GM12873 (cell line): ENCODE measurements at regions not wholly inside any gene's neighbourhood (a gene's known extent, or its start where the extent isn't known, plus 50 kb on each side); places are given as distances from the start of the nearest gene placed in this dataset.

Experiments
- TF ChIP-seq, protein P1 (sequence below): IDR thresholded peaks from 2 replicates; pipeline ENCODE4 v1.5.1; 2012; ENCODE audit warnings: low read depth, mild to moderate bottlenecking, moderate library complexity, low read length, control low read depth; ENCODE audit not compliant: insufficient read depth; ENCODE audit errors: missing control alignments

DNA sequence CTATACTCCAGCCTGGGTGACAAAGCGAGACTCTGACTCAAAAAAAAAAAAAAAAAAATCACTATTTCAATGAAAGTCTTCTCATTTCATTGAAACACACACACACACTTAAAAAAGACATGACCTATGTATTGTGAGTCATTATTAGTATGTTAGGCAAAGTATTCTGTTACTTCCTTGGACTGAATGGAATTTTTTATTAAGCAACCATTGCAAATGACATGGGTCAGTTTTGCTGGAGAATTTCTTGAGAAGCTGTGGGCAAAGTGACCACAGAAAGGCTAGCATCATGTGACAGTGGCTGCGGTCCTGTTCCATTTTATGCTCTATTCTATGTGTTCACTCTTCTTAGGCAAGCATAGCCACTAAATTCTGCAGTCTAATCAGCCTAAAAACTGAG lies 695.7 kb downstream of the TDRD15 start:
- TF ChIP-seq, protein P1, sequence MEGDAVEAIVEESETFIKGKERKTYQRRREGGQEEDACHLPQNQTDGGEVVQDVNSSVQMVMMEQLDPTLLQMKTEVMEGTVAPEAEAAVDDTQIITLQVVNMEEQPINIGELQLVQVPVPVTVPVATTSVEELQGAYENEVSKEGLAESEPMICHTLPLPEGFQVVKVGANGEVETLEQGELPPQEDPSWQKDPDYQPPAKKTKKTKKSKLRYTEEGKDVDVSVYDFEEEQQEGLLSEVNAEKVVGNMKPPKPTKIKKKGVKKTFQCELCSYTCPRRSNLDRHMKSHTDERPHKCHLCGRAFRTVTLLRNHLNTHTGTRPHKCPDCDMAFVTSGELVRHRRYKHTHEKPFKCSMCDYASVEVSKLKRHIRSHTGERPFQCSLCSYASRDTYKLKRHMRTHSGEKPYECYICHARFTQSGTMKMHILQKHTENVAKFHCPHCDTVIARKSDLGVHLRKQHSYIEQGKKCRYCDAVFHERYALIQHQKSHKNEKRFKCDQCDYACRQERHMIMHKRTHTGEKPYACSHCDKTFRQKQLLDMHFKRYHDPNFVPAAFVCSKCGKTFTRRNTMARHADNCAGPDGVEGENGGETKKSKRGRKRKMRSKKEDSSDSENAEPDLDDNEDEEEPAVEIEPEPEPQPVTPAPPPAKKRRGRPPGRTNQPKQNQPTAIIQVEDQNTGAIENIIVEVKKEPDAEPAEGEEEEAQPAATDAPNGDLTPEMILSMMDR: no peak

DNA sequence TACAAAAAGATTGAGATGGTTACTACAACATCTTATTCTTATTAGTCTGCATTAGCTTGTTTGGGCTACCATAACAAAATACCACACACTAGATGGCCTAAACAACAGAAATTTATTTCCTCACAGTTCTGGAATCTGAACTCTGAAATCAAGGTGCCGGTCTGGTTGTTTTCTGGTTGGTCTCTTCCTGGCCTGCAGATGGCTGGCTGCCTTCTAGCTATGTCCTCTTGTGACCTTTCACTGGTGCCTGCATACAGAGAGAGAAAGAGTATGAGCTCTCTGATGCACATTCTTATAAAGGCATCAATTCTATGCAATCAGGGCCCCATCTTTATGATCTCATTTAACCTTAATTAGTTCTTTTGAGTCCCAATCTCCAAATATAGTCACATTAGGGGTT lies 696.5 kb downstream of the TDRD15 start:
- TF ChIP-seq, protein P1: no peak

DNA sequence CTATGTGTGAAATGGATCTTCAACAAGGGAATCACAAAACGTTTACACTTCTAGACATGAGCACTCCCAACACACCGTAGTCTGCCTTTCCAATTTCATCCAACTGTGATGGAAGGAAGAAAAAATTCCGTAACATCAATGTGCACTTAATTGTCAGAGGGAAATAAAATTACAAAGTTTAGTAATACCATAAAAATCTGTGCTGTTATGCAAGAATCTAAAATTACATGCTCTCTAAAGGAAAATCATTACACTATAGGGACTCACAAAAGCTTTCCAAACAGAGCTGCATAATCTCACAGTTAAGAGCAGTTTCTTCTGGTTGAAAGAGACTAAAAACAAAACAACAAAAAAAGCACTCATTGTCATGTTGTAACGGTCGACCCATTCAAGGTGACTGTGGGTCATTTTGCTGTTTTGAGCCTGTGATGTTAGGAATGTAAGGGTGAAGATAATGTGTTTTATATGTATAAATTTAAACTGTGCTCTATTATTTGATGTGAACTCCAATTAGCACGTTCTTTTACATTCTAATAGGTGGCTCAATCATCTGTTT lies 698.0 kb downstream of the TDRD15 start:
- TF ChIP-seq, protein P1: no peak

DNA sequence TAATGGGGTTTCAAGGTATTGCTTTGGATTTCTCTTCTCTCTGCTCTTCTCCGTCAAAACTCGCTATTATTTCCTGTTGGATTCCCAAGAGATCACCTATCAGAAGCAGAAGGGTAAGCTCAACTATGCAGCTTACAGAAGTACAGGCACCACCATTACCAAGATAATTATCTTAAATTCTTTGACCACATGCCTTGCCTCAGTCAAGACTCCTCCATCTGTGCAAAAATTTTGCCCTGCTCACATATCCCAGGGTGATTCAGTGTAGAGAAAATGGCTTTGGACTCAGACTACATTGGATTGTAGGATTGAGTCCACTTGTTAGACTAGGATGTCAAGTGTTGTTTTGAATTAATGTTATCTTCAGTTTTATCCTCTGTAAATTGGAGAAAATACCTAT lies 698.7 kb downstream of the TDRD15 start:
- TF ChIP-seq, protein P1: no peak

DNA sequence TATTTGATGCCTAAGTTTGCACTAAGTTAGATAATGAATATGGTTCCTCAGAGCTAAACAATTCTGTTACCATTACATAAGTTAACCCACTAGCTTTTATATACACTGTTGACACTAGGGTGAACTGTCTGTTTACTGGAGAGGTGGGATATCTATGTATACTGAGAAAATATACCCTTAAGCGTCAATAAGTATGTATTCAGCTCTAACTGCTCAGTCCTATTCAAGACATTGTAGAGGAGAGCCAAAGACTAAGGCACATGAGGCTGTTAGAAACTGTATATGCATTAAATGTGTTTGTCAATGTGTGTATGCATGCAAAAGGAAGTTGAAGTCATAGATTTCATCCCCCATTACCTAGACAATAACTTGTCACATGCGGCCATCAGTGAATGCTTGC lies 710.0 kb downstream of the TDRD15 start:
- TF ChIP-seq, protein P1: no peak

DNA sequence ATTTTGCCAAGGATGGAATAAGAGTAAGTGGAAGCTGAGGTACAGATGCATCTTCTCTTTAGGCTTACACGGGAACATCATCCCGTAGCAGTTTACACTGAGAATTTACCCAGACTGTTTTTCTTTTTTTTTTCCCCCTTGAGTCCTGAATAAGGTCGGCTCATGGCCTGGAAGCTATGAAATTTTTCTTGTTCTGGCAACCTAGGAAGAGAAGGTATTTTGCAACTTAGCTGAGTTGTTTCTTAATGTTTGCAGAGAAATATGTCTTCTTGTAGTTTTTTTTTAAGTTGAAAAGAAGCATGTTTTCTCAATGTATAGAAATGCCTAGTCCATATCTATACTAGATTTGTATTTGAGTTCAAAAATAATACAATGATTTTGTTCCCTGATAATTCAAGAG lies 712.5 kb downstream of the TDRD15 start:
- TF ChIP-seq, protein P1: no peak

DNA sequence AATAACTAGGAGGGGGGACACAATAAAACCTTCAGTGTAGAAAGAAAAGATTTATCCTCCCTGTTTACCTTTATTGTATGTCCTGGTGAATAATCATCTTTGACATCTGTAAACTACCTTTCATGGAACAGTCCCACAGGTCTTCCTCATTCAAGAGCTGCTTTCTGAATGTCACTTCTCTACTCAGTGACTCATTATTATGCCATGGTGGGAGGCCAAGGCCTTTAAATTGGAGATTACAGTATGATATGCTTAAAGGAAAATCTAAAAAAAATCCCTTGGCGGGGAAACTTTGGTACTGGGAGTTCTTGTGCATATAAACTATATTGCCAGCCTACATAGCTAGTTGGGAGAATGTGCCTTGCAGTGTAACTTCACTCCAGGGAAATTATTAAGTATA lies 713.0 kb downstream of the TDRD15 start:
- TF ChIP-seq, protein P1: no peak
